GM23338 (cell line): ENCODE measurements at regions not wholly inside any gene's neighbourhood (a gene's known extent, or its start where the extent isn't known, plus 50 kb on each side); places are given as distances from the start of the nearest gene placed in this dataset.

Experiments
- CREB1 ChIP-seq: fragments of 250-450 bp; sonication (Bioruptor Pico); IDR thresholded peaks from 2 replicates; pipeline ENCODE4 v1.5.0; 2020; ENCODE audit warnings: low read depth, mild to moderate bottlenecking, moderate library complexity
- EZH2 ChIP-seq: fragments of 200-600 bp; sonication (generic); IDR thresholded peaks from one replicate; pipeline ENCODE4 v1.8.0; 2017; ENCODE audit warnings: antibody characterized with exemption, mild to moderate bottlenecking, low read depth; ENCODE audit not compliant: unreplicated experiment
- EZH2phosphoT487 ChIP-seq: fragments of 200-600 bp; sonication (generic); IDR thresholded peaks from one replicate; pipeline ENCODE4 v1.8.1; 2018; ENCODE audit warnings: antibody characterized with exemption; ENCODE audit not compliant: unreplicated experiment
- POLR2AphosphoS5 ChIP-seq: IDR thresholded peaks from 2 replicates; pipeline ENCODE4 v1.6.1; 2016; ENCODE audit warnings: antibody characterized with exemption, low read depth
- ZNF114 ChIP-seq: fragments of 250-450 bp; sonication (Bioruptor Pico); IDR thresholded peaks from 2 replicates; pipeline ENCODE4 v1.5.0; 2020; ENCODE audit warnings: mild to moderate bottlenecking, moderate library complexity
- TF ChIP-seq, protein P1 (sequence below), 2 experiments: fragments of 200-600 bp in 1 of 2; sonication (generic) in 1 of 2; conservative IDR thresholded peaks; 2 replicates each; pipeline versions ENCODE4 v1.5.1 to v1.6.1; 2016 to 2017; ENCODE audit warnings: antibody characterized with exemption in 2 of 2, low read depth in 2 of 2, mild to moderate bottlenecking in 2 of 2, moderate library complexity in 1 of 2
- TF ChIP-seq, protein P2 (sequence below): IDR thresholded peaks from 2 replicates; pipeline ENCODE4 v1.6.1; 2016; ENCODE audit warnings: antibody characterized with exemption
- TF ChIP-seq, protein P3 (sequence below): IDR thresholded peaks from one replicate; pipeline ENCODE4 v1.6.1; 2018; ENCODE audit warnings: antibody characterized with exemption; ENCODE audit not compliant: unreplicated experiment
- TF ChIP-seq, protein P4 (sequence below): fragments of 250-450 bp; sonication (Bioruptor Pico); IDR thresholded peaks from 2 replicates; pipeline ENCODE4 v1.5.0; 2020; ENCODE audit warnings: mild to moderate bottlenecking, moderate library complexity

DNA sequence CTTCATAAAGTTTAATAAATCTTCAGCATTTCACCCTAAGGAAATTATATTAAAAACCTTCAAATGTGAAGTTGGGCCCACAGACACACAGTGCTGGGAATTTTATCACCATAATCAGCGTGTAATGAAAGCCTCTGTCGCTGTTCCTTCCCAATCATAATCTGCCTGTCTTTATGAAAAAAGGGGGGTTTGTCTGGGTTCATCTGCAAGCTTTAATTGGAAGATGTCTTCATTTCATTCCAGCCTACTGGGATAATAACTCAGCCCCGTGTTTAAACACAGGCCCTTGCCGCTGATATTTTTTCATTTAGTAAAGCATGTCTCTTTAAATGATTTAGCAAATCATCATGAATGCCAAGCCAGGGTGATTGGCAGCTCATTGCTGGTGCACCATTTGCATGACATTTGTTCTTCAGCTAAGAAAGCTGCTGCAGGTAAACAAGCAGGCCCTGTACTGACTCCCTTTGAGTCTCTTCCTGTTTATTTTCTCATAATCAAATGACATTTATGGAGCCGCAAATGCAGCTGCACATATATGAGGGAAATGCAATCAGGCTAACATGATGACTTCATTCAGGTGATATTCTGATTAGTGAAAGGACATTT, 362.9 kb upstream of the TLE4 start:
- TF ChIP-seq, protein P1, sequence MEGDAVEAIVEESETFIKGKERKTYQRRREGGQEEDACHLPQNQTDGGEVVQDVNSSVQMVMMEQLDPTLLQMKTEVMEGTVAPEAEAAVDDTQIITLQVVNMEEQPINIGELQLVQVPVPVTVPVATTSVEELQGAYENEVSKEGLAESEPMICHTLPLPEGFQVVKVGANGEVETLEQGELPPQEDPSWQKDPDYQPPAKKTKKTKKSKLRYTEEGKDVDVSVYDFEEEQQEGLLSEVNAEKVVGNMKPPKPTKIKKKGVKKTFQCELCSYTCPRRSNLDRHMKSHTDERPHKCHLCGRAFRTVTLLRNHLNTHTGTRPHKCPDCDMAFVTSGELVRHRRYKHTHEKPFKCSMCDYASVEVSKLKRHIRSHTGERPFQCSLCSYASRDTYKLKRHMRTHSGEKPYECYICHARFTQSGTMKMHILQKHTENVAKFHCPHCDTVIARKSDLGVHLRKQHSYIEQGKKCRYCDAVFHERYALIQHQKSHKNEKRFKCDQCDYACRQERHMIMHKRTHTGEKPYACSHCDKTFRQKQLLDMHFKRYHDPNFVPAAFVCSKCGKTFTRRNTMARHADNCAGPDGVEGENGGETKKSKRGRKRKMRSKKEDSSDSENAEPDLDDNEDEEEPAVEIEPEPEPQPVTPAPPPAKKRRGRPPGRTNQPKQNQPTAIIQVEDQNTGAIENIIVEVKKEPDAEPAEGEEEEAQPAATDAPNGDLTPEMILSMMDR (conservative IDR thresholded peaks at IDR 0.05; ENCODE audit: low read depth in 2 of 2) = no peak
- TF ChIP-seq POLR2AphosphoS5 (no peak), EZH2 (no peak), CREB1 (CRISPR knock-in tag) (no peak), ZNF114 (CRISPR knock-in tag) (no peak), EZH2phosphoT487 (no peak)
- TF ChIP-seq, protein P2, sequence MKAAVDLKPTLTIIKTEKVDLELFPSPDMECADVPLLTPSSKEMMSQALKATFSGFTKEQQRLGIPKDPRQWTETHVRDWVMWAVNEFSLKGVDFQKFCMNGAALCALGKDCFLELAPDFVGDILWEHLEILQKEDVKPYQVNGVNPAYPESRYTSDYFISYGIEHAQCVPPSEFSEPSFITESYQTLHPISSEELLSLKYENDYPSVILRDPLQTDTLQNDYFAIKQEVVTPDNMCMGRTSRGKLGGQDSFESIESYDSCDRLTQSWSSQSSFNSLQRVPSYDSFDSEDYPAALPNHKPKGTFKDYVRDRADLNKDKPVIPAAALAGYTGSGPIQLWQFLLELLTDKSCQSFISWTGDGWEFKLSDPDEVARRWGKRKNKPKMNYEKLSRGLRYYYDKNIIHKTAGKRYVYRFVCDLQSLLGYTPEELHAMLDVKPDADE = no peak
- TF ChIP-seq, protein P3, sequence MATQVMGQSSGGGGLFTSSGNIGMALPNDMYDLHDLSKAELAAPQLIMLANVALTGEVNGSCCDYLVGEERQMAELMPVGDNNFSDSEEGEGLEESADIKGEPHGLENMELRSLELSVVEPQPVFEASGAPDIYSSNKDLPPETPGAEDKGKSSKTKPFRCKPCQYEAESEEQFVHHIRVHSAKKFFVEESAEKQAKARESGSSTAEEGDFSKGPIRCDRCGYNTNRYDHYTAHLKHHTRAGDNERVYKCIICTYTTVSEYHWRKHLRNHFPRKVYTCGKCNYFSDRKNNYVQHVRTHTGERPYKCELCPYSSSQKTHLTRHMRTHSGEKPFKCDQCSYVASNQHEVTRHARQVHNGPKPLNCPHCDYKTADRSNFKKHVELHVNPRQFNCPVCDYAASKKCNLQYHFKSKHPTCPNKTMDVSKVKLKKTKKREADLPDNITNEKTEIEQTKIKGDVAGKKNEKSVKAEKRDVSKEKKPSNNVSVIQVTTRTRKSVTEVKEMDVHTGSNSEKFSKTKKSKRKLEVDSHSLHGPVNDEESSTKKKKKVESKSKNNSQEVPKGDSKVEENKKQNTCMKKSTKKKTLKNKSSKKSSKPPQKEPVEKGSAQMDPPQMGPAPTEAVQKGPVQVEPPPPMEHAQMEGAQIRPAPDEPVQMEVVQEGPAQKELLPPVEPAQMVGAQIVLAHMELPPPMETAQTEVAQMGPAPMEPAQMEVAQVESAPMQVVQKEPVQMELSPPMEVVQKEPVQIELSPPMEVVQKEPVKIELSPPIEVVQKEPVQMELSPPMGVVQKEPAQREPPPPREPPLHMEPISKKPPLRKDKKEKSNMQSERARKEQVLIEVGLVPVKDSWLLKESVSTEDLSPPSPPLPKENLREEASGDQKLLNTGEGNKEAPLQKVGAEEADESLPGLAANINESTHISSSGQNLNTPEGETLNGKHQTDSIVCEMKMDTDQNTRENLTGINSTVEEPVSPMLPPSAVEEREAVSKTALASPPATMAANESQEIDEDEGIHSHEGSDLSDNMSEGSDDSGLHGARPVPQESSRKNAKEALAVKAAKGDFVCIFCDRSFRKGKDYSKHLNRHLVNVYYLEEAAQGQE = no peak
- TF ChIP-seq, protein P4, sequence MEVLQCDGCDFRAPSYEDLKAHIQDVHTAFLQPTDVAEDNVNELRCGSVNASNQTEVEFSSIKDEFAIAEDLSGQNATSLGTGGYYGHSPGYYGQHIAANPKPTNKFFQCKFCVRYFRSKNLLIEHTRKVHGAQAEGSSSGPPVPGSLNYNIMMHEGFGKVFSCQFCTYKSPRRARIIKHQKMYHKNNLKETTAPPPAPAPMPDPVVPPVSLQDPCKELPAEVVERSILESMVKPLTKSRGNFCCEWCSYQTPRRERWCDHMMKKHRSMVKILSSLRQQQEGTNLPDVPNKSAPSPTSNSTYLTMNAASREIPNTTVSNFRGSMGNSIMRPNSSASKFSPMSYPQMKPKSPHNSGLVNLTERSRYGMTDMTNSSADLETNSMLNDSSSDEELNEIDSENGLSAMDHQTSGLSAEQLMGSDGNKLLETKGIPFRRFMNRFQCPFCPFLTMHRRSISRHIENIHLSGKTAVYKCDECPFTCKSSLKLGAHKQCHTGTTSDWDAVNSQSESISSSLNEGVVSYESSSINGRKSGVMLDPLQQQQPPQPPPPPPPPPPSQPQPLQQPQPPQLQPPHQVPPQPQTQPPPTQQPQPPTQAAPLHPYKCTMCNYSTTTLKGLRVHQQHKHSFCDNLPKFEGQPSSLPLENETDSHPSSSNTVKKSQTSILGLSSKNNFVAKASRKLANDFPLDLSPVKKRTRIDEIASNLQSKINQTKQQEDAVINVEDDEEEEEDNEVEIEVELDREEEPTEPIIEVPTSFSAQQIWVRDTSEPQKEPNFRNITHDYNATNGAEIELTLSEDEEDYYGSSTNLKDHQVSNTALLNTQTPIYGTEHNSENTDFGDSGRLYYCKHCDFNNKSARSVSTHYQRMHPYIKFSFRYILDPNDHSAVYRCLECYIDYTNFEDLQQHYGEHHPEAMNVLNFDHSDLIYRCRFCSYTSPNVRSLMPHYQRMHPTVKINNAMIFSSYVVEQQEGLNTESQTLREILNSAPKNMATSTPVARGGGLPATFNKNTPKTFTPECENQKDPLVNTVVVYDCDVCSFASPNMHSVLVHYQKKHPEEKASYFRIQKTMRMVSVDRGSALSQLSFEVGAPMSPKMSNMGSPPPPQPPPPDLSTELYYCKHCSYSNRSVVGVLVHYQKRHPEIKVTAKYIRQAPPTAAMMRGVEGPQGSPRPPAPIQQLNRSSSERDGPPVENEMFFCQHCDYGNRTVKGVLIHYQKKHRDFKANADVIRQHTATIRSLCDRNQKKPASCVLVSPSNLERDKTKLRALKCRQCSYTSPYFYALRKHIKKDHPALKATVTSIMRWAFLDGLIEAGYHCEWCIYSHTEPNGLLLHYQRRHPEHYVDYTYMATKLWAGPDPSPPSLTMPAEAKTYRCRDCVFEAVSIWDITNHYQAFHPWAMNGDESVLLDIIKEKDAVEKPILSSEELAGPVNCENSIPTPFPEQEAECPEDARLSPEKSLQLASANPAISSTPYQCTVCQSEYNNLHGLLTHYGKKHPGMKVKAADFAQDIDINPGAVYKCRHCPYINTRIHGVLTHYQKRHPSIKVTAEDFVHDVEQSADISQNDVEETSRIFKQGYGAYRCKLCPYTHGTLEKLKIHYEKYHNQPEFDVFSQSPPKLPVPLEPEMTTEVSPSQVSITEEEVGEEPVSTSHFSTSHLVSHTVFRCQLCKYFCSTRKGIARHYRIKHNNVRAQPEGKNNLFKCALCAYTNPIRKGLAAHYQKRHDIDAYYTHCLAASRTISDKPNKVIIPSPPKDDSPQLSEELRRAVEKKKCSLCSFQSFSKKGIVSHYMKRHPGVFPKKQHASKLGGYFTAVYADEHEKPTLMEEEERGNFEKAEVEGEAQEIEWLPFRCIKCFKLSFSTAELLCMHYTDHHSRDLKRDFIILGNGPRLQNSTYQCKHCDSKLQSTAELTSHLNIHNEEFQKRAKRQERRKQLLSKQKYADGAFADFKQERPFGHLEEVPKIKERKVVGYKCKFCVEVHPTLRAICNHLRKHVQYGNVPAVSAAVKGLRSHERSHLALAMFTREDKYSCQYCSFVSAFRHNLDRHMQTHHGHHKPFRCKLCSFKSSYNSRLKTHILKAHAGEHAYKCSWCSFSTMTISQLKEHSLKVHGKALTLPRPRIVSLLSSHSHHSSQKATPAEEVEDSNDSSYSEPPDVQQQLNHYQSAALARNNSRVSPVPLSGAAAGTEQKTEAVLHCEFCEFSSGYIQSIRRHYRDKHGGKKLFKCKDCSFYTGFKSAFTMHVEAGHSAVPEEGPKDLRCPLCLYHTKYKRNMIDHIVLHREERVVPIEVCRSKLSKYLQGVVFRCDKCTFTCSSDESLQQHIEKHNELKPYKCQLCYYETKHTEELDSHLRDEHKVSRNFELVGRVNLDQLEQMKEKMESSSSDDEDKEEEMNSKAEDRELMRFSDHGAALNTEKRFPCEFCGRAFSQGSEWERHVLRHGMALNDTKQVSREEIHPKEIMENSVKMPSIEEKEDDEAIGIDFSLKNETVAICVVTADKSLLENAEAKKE = no peak
